ENCODE measurements at regions not wholly inside any gene's neighbourhood (a gene's known extent, or its start where the extent isn't known, plus 50 kb on each side); places are given as distances from the start of the nearest gene placed in this dataset.

GRCh38 chr2:226680719-226681118, 118.9 kb downstream of the IRS1 start:
- no peak for DNase-seq (ENCODE audit: low read depth)

GRCh38 chr2:226679389-226680065, 120.1 kb downstream of the IRS1 start:
- DNase-seq (ENCODE audit: low read depth) = no peak

- no peak for DNase-seq (ENCODE audit: low read depth)
These were observed 121.2 kb downstream of the IRS1 start for GRCh38 chr2:226678422-226678821.

- DNase-seq (ENCODE audit: low read depth) = no peak
These were observed 122.5 kb downstream of the IRS1 start for GRCh38 chr2:226677080-226677479.

GRCh38 chr2:226676618-226677017, 123.0 kb downstream of the IRS1 start:
- no peak for DNase-seq (ENCODE audit: low read depth)

GRCh38 chr2:226674123-226674522, 125.5 kb downstream of the IRS1 start:
- no peak for DNase-seq (ENCODE audit: low read depth)

- DNase-seq (ENCODE audit: low read depth) = no peak
These were observed 126.3 kb downstream of the IRS1 start for GRCh38 chr2:226673314-226673723.

GRCh38 chr2:226671141-226671676, 128.4 kb downstream of the IRS1 start:
- no peak for DNase-seq (ENCODE audit: low read depth)

- no peak for DNase-seq (ENCODE audit: low read depth)
These were observed 129.7 kb downstream of the IRS1 start for GRCh38 chr2:226669905-226670304.

GRCh38 chr2:226669249-226669648, 130.4 kb downstream of the IRS1 start:
- DNase-seq (ENCODE audit: low read depth) = no peak

GRCh38 chr2:226667736-226668135, 131.9 kb downstream of the IRS1 start:
- DNase-seq (ENCODE audit: low read depth) = no peak

GRCh38 chr2:226665306-226665831, 134.3 kb downstream of the IRS1 start:
- DNase-seq (ENCODE audit: low read depth) = no peak

- DNase-seq (ENCODE audit: low read depth) = no peak
These were observed 135.0 kb downstream of the IRS1 start for GRCh38 chr2:226664661-226665060.

GRCh38 chr2:226664140-226664539, 135.5 kb downstream of the IRS1 start:
- DNase-seq (ENCODE audit: low read depth) = no peak

GRCh38 chr2:226661789-226662545, 137.7 kb downstream of the IRS1 start:
- no peak for DNase-seq (ENCODE audit: low read depth)

- no peak for DNase-seq (ENCODE audit: low read depth)
These were observed 139.1 kb downstream of the IRS1 start for GRCh38 chr2:226660526-226660925.

- DNase-seq (ENCODE audit: low read depth) = no peak
These were observed 139.5 kb downstream of the IRS1 start for GRCh38 chr2:226660124-226660523.

- DNase-seq (ENCODE audit: low read depth) = no peak
These were observed 140.2 kb downstream of the IRS1 start for GRCh38 chr2:226659410-226659809.

GRCh38 chr2:226658555-226658954, 141.1 kb downstream of the IRS1 start:
- DNase-seq (ENCODE audit: low read depth) = no peak

- DNase-seq (ENCODE audit: low read depth) = no peak
These were observed 142.1 kb downstream of the IRS1 start for GRCh38 chr2:226657340-226658053.

GRCh38 chr2:226656367-226656766, 143.3 kb downstream of the IRS1 start:
- no peak for DNase-seq (ENCODE audit: low read depth)

GRCh38 chr2:226655871-226656270, 143.7 kb downstream of the IRS1 start:
- DNase-seq (ENCODE audit: low read depth) = no peak

Data from activated T-helper 9 cell treated with anti-CD3 and anti-CD28 coated beads, Interleukin-2, amount 50 U/mL, for 16 hours (primary cell).